Stomach (tissue), 4 donors: ENCODE measurements at regions not wholly inside any gene's neighbourhood (a gene's known extent, or its start where the extent isn't known, plus 50 kb on each side); places are given as distances from the start of the nearest gene placed in this dataset.

Source experiments
- CTCF ChIP-seq, 7 experiments: fragments of 450-650 bp in 4 of 7; fragments of 200-600 bp in 3 of 7; sonication (generic) in 3 of 7; IDR thresholded peaks; one replicate each; pipeline ENCODE4 v1.5.1; 2016 to 2019; ENCODE audit warnings: antibody characterized with exemption in 7 of 7, control low read depth in 2 of 7, mild to moderate bottlenecking in 1 of 7
- POLR2AphosphoS5 ChIP-seq, 3 donors: sonication (generic); formaldehyde crosslinking; IDR thresholded peaks; one replicate each; pipeline ENCODE4 v1.6.1; 2016; ENCODE audit warnings: antibody characterized with exemption in 3 of 3

- no peak for TF ChIP-seq CTCF (IDR thresholded peaks at IDR 0.05)
- no peak for TF ChIP-seq POLR2AphosphoS5 (IDR thresholded peaks at IDR 0.05)
Observed at GRCh38 chr5:125032286-125032685, 285.8 kb upstream of the ZNF608 start.
